ENCODE measurements at regions not wholly inside any gene's neighbourhood (a gene's known extent, or its start where the extent isn't known, plus 50 kb on each side); places are given as distances from the start of the nearest gene placed in this dataset.
A peak's percentile ranks its signal among the peaks of the same experiment; 100 is the strongest.

GRCh38 chr9:87340391-87340790 is 157.3 kb upstream of the DAPK1 start:
- Mint-ChIP-seq H3K9me3 (no peaks in the 10 kb centered on the region; a peak in 1 of 5 replicates), H3K4me1 (peaks cover 32 to 34% of the 10 kb centered on the region in 2 experiments), H3K4me3 (no peak overlapping the region), H3K27ac (peak overlapping the region in 1 of 3 experiments; percentile 59; a peak in 2 of 7 replicates), H3K36me3 (ENCODE audit: insufficient read depth in 1 of 3, low read depth in 3 of 3) (no peaks in the 10 kb centered on the region; a peak in 1 of 7 replicates), H3K27me3 (ENCODE audit: low read depth) (peaks cover 2% of the 10 kb centered on the region)
- Histone ChIP-seq H3K27me3 (ENCODE audit: insufficient read depth, low read length) (no peaks in the 10 kb centered on the region), H3T11ph (ENCODE audit: low read length) (no peak overlapping the region), H2BK12ac (ENCODE audit: insufficient read length, low read depth, low read length) (no peak overlapping the region), H3K4me2 (ENCODE audit: insufficient read depth, insufficient read length, low read length) (no peak overlapping the region), H3K56ac (ENCODE audit: insufficient read length, low read depth, low read length) (no peak overlapping the region), H2BK15ac (ENCODE audit: low read depth, low read length) (no peak overlapping the region), H4K20me1 (ENCODE audit: control insufficient read depth, insufficient read depth, insufficient read length) (no peaks in the 10 kb centered on the region), H3K9ac (ENCODE audit: extremely low read depth, insufficient read length, low read length) (no peak overlapping the region), H3K23me2 (ENCODE audit: insufficient read length, low read depth, low read length, poor library complexity, severe bottlenecking) (peaks cover 14% of the 10 kb centered on the region), H2BK5ac (ENCODE audit: insufficient read length, low read length) (no peak overlapping the region), H3K18ac (ENCODE audit: insufficient read length, low read depth, low read length) (no peak overlapping the region), H4K8ac (replicated peaks; ENCODE audit: insufficient read length, low read depth, low read length) (no peak overlapping the region), H2BK120ac (ENCODE audit: low read depth, low read length, poor library complexity, severe bottlenecking) (no peak overlapping the region), H4K91ac (ENCODE audit: insufficient read length, low read depth, low read length) (no peak overlapping the region), H3K4me1 (ENCODE audit: insufficient read depth, low read length) (peaks cover 3% of the 10 kb centered on the region; the same call in 1 of the 2 replicates), H2AK5ac (ENCODE audit: insufficient read length, low read length) (no peak overlapping the region), H2AFZ (ENCODE audit: low read length) (no peak overlapping the region), H3K4ac (ENCODE audit: low read depth, low read length) (no peak overlapping the region), H3K14ac (ENCODE audit: insufficient read depth, low read length) (no peak overlapping the region), H3K79me2 (ENCODE audit: insufficient read depth, low read length) (no peaks in the 10 kb centered on the region; the same call in 1 of the 2 replicates), H3K27ac (ENCODE audit: insufficient read length, low read depth, low read length) (no peak overlapping the region), H3K23ac (ENCODE audit: insufficient read length, low read depth, low read length) (no peak overlapping the region), H3K79me1 (ENCODE audit: insufficient read depth, low read depth, low read length, poor library complexity, severe bottlenecking) (no peaks in the 10 kb centered on the region), H4K5ac (ENCODE audit: insufficient read length, low read depth, low read length) (no peak overlapping the region), H2BK20ac (ENCODE audit: low read depth, low read length, poor library complexity, severe bottlenecking) (no peak overlapping the region), H3K9me3 (ENCODE audit: control insufficient read depth, low read depth, low read length) (no peaks in the 10 kb centered on the region)
- no peak for DNase-seq
- TF ChIP-seq CTCF (conservative IDR thresholded peaks at IDR 0.05): no peak
- no CpG with 5 or more reads among the region's 4 CpGs for WGBS (ENCODE audit: extremely low coverage, insufficient read length, low lambda C conversion rate)
